WTC11 (cell line): ENCODE measurements at regions not wholly inside any gene's neighbourhood (a gene's known extent, or its start where the extent isn't known, plus 50 kb on each side); places are given as distances from the start of the nearest gene placed in this dataset.

ENCODE experiments used
- ATAC-seq: fragments of 200-7000 bp; cut with Tn5 transposase; 2 replicates; pipeline ENCODE4 v1.10.0; 2021; ENCODE audit warnings: mild to moderate bottlenecking, moderate library complexity
- CTCF ChIA-PET: fragments of 300-600 bp; sonication (Branson Sonifier 250); formaldehyde crosslinking; loops from one replicate; lab custom pipeline; 2021; ENCODE audit warnings: antibody characterized with exemption; lab: Charles Lee
- POLR2A ChIA-PET: fragments of 350-600 bp; sonication (Branson Sonifier 250); formaldehyde crosslinking; loops from one replicate; lab custom pipeline; 2021; ENCODE audit warnings: antibody characterized with exemption; lab: Charles Lee
- DNase-seq: peaks from one replicate; pipeline ENCODE4 v3.0.0; 2021; ENCODE audit warnings: low spot score
- H3K27ac Mint-ChIP-seq: 2 replicates; pipeline ENCODE4 v1.8.0; 2021; ENCODE audit warnings: mixed read lengths
- H3K27me3 Mint-ChIP-seq: 2 replicates; pipeline ENCODE4 v1.8.0; 2021; ENCODE audit warnings: low read depth, mild to moderate bottlenecking, moderate library complexity, mixed read lengths
- H3K36me3 Mint-ChIP-seq: 2 replicates; pipeline ENCODE4 v1.8.0; 2021; ENCODE audit warnings: mixed read lengths
- H3K4me1 Mint-ChIP-seq: 2 replicates; pipeline ENCODE4 v1.8.0; 2022; ENCODE audit warnings: mixed read lengths
- H3K4me3 Mint-ChIP-seq: 2 replicates; pipeline ENCODE4 v1.8.0; 2021; ENCODE audit warnings: mild to moderate bottlenecking, moderate library complexity, mixed read lengths
- H3K9me3 Mint-ChIP-seq: 2 replicates; pipeline ENCODE4 v1.8.0; 2021; ENCODE audit warnings: mixed read lengths
- AFF4 ChIP-seq: sonication (generic); formaldehyde crosslinking; IDR thresholded peaks from 2 replicates; pipeline ENCODE4 v1.8.1; 2023; ENCODE audit warnings: mild to moderate bottlenecking, missing genetic modification reagents, borderline replicate concordance
- E2F5 ChIP-seq: sonication (generic); formaldehyde crosslinking; IDR thresholded peaks from 2 replicates; pipeline ENCODE4 v1.8.1; 2022; ENCODE audit warnings: mild to moderate bottlenecking, moderate library complexity, missing genetic modification reagents
- ESRRA ChIP-seq: sonication (generic); formaldehyde crosslinking; IDR thresholded peaks from 2 replicates; pipeline ENCODE4 v1.8.1; 2022; ENCODE audit warnings: mild to moderate bottlenecking, missing genetic modification reagents, borderline replicate concordance
- FOXJ3 ChIP-seq: sonication (generic); formaldehyde crosslinking; IDR thresholded peaks from 2 replicates; pipeline ENCODE4 v1.9.0; 2021; ENCODE audit warnings: missing genetic modification reagents, mild to moderate bottlenecking, borderline replicate concordance
- FOXK1 ChIP-seq: sonication (generic); formaldehyde crosslinking; IDR thresholded peaks from 2 replicates; pipeline ENCODE4 v1.8.0; 2022; ENCODE audit warnings: mild to moderate bottlenecking, moderate library complexity, missing genetic modification reagents
- GTF2I ChIP-seq: fragments of 250-450 bp; sonication (Bioruptor Pico); conservative IDR thresholded peaks from 2 replicates; pipeline ENCODE4 v1.4.0; 2021; ENCODE audit warnings: mild to moderate bottlenecking
- HMGA2 ChIP-seq: fragments of 250-450 bp; sonication (Bioruptor Pico); IDR thresholded peaks from 2 replicates; pipeline ENCODE4 v1.4.0; 2021; ENCODE audit warnings: mild to moderate bottlenecking, moderate library complexity
- HMGXB4 ChIP-seq: sonication (generic); formaldehyde crosslinking; IDR thresholded peaks from 2 replicates; pipeline ENCODE4 v1.8.1; 2023; ENCODE audit warnings: mild to moderate bottlenecking, moderate library complexity, missing genetic modification reagents
- JUN ChIP-seq: sonication (generic); formaldehyde crosslinking; IDR thresholded peaks from 2 replicates; pipeline ENCODE4 v1.8.0; 2023; ENCODE audit warnings: mild to moderate bottlenecking, missing genetic modification reagents
- NR1H2 ChIP-seq: sonication (generic); formaldehyde crosslinking; IDR thresholded peaks from 2 replicates; pipeline ENCODE4 v1.9.0; 2021; ENCODE audit warnings: mild to moderate bottlenecking, moderate library complexity, missing genetic modification reagents
- PRDM15 ChIP-seq: sonication (generic); formaldehyde crosslinking; IDR thresholded peaks from 2 replicates; pipeline ENCODE4 v1.8.0; 2022; ENCODE audit warnings: missing genetic modification reagents
- TEAD1 ChIP-seq: sonication (generic); formaldehyde crosslinking; IDR thresholded peaks from 2 replicates; pipeline ENCODE4 v1.8.0; 2022; ENCODE audit warnings: mild to moderate bottlenecking, missing genetic modification reagents
- ZNF219 ChIP-seq: sonication (generic); formaldehyde crosslinking; IDR thresholded peaks from 2 replicates; pipeline ENCODE4 v1.8.0; 2023; ENCODE audit warnings: missing genetic modification reagents, mild to moderate bottlenecking, borderline replicate concordance
- ZNF317 ChIP-seq: sonication (generic); formaldehyde crosslinking; IDR thresholded peaks from 2 replicates; pipeline ENCODE4 v1.8.1; 2023; ENCODE audit warnings: low read depth, mild to moderate bottlenecking, moderate library complexity, missing genetic modification reagents, borderline replicate concordance
- ZNF396 ChIP-seq: fragments of 250-450 bp; sonication (Bioruptor Pico); IDR thresholded peaks from 2 replicates; pipeline ENCODE4 v1.8.0; 2021; ENCODE audit warnings: mild to moderate bottlenecking, moderate library complexity, borderline replicate concordance
- ZNF416 ChIP-seq: fragments of 250-450 bp; sonication (Bioruptor Pico); IDR thresholded peaks from 2 replicates; pipeline ENCODE4 v1.9.0; 2021; ENCODE audit warnings: mild to moderate bottlenecking, inconsistent platforms
- ZNF425 ChIP-seq: fragments of 250-450 bp; sonication (Bioruptor Pico); conservative IDR thresholded peaks from 2 replicates; pipeline ENCODE4 v1.9.0; 2021; ENCODE audit warnings: mild to moderate bottlenecking

GRCh38 chr3:117114517-117115265, 405.1 kb downstream of the TUSC7 start:
- Mint-ChIP-seq H3K9me3 (no peaks in the 10 kb centered on the region), H3K4me1 (peaks cover 44% of the 10 kb centered on the region)
- DNase-seq: no peak
- POLR2A ChIA-PET: interaction anchor here (0.5 kb wide), 1 partner anchor 86 kb away, joined by 3 read pairs; no protein-coding TSS in a partner anchor
- TF ChIP-seq FOXK1 (CRISPR knock-in tag) (no peak), GTF2I (CRISPR knock-in tag) (no peak), ESRRA (CRISPR knock-in tag) (no peak), E2F5 (CRISPR knock-in tag) (no peak), JUN (CRISPR knock-in tag) (no peak), ZNF396 (CRISPR knock-in tag) (no peak), ZNF317 (CRISPR knock-in tag) (no peak), ZNF219 (no peak), NR1H2 (no peak), HMGA2 (CRISPR knock-in tag) (no peak), HMGXB4 (no peak), ZNF416 (CRISPR knock-in tag) (no peak)
- TF ChIP-seq, all 79 proteins: peak for 0
- Mint-ChIP-seq H3K4me3 (no peak overlapping the region), H3K27me3 (no peaks in the 10 kb centered on the region), H3K36me3 (no peaks in the 10 kb centered on the region), H3K27ac (peak overlapping the region; percentile 69)
- peak; percentile 58 for ATAC-seq
- CTCF ChIA-PET: no interaction called here

- POLR2A ChIA-PET: no interaction called here
- H3K9me3 Mint-ChIP-seq: no peaks in the 10 kb centered on the region
These were observed 407.8 kb downstream of the TUSC7 start for GRCh38 chr3:117117188-117117936.

More at GRCh38 chr3:117117188-117117936, 407.8 kb downstream of the TUSC7 start:
- TF ChIP-seq ZNF425 (CRISPR knock-in tag) (no peak), ESRRA (CRISPR knock-in tag) (no peak), TEAD1 (CRISPR knock-in tag) (no peak), FOXJ3 (CRISPR knock-in tag) (no peak), PRDM15 (CRISPR knock-in tag) (no peak), AFF4 (no peak)
- ATAC-seq: peak; percentile 73
- Mint-ChIP-seq H3K4me3 (no peak overlapping the region), H3K27ac (no peak overlapping the region), H3K27me3 (no peaks in the 10 kb centered on the region), H3K4me1 (peaks cover 43% of the 10 kb centered on the region), H3K36me3 (no peaks in the 10 kb centered on the region)
- CTCF ChIA-PET: interaction anchor here (0.7 to 1.0 kb wide), 3 partner anchors 10 to 72 kb away, joined by 3 to 4 read pairs (median 3); no protein-coding TSS in a partner anchor
- no peak for DNase-seq
